ENCODE measurements at regions not wholly inside any gene's neighbourhood (a gene's known extent, or its start where the extent isn't known, plus 50 kb on each side); places are given as distances from the start of the nearest gene placed in this dataset.

- Histone ChIP-seq H3K4me3 (no peak overlapping the region), H3K4me1 (ENCODE audit: insufficient read depth) (peaks cover 5% of the 10 kb centered on the region), H3K27me3 (no peaks in the 10 kb centered on the region), H3K36me3 (no peaks in the 10 kb centered on the region), H3K9me3 (no peaks in the 10 kb centered on the region), H3K27ac (no peak overlapping the region)
- TF ChIP-seq CTCF (IDR thresholded peaks at IDR 0.05) = no peak
- TF ChIP-seq POLR2A (IDR thresholded peaks at IDR 0.05) = no peak
- TF ChIP-seq EP300 (IDR thresholded peaks at IDR 0.05) = no peak
- WGBS, 3 donors = 13 to 45% (median 15%) methylated on average over 2 of the region's 2 CpGs
- intact Hi-C loops (cut with DNase I) = no loop called here
- DNase-seq = no peak
These were observed 236.4 kb downstream of the BCL11A start for GRCh38 chr2:60317034-60317386.

- H3K4me3 ChIP-seq = no peak overlapping the region
- no peaks in the 10 kb centered on the region for H3K27me3 ChIP-seq
- TF ChIP-seq POLR2A (IDR thresholded peaks at IDR 0.05) = no peak
- TF ChIP-seq CTCF (IDR thresholded peaks at IDR 0.05) = no peak
- TF ChIP-seq EP300 (IDR thresholded peaks at IDR 0.05) = no peak
- intact Hi-C loops (cut with DNase I) = no loop called here
- H3K36me3 ChIP-seq = no peaks in the 10 kb centered on the region
- H3K27ac ChIP-seq = no peak overlapping the region
- H3K4me1 ChIP-seq (ENCODE audit: insufficient read depth) = peaks cover 5% of the 10 kb centered on the region
- WGBS, 3 donors = 63 to 64% (median 64%) methylated on average over 7 of the region's 7 CpGs
- no peaks in the 10 kb centered on the region for H3K9me3 ChIP-seq
- DNase-seq = no peak
These were observed 236.9 kb downstream of the BCL11A start for GRCh38 chr2:60316381-60317033.

- WGBS, 3 donors = 83 to 88% (median 85%) methylated on average over 3 of the region's 3 CpGs
- H3K27ac ChIP-seq = no peak overlapping the region
- no peaks in the 10 kb centered on the region for H3K9me3 ChIP-seq
- peaks cover 5% of the 10 kb centered on the region for H3K4me1 ChIP-seq (ENCODE audit: insufficient read depth)
- no peaks in the 10 kb centered on the region for H3K27me3 ChIP-seq
- intact Hi-C loops (cut with DNase I) = no loop called here
- no peak overlapping the region for H3K4me3 ChIP-seq
- no peaks in the 10 kb centered on the region for H3K36me3 ChIP-seq
- no peak for DNase-seq
- no peak for TF ChIP-seq POLR2A (IDR thresholded peaks at IDR 0.05)
- no peak for TF ChIP-seq EP300 (IDR thresholded peaks at IDR 0.05)
- no peak for TF ChIP-seq CTCF (IDR thresholded peaks at IDR 0.05)
These were observed 239.8 kb downstream of the BCL11A start for GRCh38 chr2:60313470-60314172.

GRCh38 chr2:60312618-60313017 lies 240.8 kb downstream of the BCL11A start:
- no peaks in the 10 kb centered on the region for H3K27me3 ChIP-seq
- intact Hi-C loops (cut with DNase I) = no loop called here
- no peak for TF ChIP-seq POLR2A (IDR thresholded peaks at IDR 0.05)
- TF ChIP-seq CTCF (IDR thresholded peaks at IDR 0.05) = no peak
- no peak for TF ChIP-seq EP300 (IDR thresholded peaks at IDR 0.05)
- H3K4me1 ChIP-seq (ENCODE audit: insufficient read depth) = peaks cover 4% of the 10 kb centered on the region
- H3K36me3 ChIP-seq = no peaks in the 10 kb centered on the region
- no peak for DNase-seq
- 54 to 97% (median 60%) methylated on average over 1 of the region's 1 CpG for WGBS, 3 donors
- H3K4me3 ChIP-seq = no peak overlapping the region
- H3K27ac ChIP-seq = no peak overlapping the region
- H3K9me3 ChIP-seq = no peaks in the 10 kb centered on the region
